ENCODE measurements at regions not wholly inside any gene's neighbourhood (a gene's known extent, or its start where the extent isn't known, plus 50 kb on each side); places are given as distances from the start of the nearest gene placed in this dataset.

DNA sequence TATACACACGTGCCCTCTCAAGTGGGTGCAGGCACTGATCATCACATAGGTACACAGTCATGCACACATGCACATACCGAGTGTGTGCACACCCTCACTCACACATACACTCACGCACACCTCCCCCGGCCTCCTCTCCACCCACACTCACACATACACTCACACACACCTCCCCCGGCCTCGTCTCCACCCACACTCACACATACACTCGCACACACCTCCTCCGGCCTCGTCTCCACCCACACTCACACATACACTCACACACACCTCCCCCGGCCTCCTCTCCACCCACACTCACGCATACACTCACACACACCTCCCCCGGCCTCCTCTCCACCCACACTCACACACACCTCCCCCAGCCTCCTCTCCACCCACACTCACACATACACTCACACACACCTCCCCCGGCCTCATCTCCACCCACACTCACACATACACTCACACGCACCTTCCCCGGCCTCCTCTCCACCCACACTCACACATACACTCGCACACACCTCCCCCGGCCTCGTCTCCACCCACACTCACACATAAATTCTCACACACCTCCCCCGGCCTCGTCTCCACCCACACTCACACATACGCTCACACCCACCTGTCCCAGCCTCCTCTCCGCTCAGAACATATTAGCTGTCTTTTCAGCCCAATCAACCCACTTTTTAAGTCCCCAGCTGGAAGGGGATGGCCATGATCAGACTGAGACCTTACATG, 105.2 kb upstream of the VSTM2B start:
- no peak for DNase-seq (ENCODE audit: low read depth in 4 of 4, low spot score in 2 of 4)

- no peak for DNase-seq (ENCODE audit: low read depth in 4 of 4, low spot score in 2 of 4)
Measured at GRCh38 chr19:29421196-29421545, 104.6 kb upstream of the VSTM2B start.

GRCh38 chr19:29422047-29422446, 103.7 kb upstream of the VSTM2B start:
- no peak for DNase-seq (ENCODE audit: low read depth in 4 of 4, low spot score in 2 of 4)

DNA sequence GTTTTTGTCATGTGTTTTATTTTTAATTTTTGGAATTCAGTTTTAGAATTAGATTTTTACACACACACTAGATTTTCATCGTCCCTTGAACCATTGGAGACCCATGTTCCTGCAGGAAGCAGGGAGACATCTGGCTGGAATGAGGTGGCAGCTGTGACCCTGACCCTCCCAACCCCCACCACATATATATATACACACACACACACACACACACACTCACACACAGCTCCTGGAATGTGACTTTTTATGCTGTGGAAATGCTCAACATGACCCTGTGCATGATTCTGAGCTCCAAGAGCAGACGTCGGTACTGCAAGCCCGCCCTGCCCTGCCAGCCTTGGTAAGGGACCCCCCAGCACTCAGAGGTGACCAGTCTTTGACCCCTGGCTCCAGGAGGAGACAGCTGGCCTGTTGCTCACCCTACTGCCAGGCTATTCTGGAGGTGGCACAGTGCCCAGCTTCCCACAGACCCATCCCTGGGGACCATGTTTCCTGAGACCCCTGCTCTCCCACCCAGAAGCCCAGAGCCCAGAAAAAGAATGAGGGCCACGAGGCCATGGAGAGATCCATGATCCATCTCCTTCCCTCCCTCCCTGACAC, 103.2 kb upstream of the VSTM2B start:
- no peak for DNase-seq (ENCODE audit: low read depth in 4 of 4, low spot score in 2 of 4)

GRCh38 chr19:29428071-29428470, 97.7 kb upstream of the VSTM2B start:
- no peak for DNase-seq (ENCODE audit: low read depth in 4 of 4, low spot score in 2 of 4)

DNA sequence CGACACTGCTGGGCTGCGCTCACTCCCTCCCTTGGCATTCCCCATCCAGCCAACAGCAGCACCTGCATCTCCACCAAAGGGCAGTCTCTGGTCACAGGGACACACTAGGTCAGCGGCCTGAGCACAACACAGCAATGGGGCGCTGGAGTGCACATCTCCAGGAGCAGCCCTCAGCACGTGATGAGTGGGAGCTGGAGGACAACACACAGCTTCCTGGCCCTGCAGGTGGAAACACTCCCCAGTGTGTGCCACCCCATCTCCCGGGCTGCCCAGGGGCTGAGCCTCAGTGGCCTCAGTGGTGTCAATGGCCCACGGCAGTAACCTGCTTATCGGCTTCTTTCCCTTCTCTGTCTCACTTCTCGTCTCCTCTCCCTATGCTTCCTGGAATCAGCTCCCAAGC, 96.8 kb upstream of the VSTM2B start:
- no peak for DNase-seq (ENCODE audit: low read depth in 4 of 4, low spot score in 2 of 4)

- DNase-seq (ENCODE audit: low read depth in 4 of 4, low spot score in 2 of 4), result no peak
Measured at GRCh38 chr19:29429581-29429980, 96.2 kb upstream of the VSTM2B start.

DNA sequence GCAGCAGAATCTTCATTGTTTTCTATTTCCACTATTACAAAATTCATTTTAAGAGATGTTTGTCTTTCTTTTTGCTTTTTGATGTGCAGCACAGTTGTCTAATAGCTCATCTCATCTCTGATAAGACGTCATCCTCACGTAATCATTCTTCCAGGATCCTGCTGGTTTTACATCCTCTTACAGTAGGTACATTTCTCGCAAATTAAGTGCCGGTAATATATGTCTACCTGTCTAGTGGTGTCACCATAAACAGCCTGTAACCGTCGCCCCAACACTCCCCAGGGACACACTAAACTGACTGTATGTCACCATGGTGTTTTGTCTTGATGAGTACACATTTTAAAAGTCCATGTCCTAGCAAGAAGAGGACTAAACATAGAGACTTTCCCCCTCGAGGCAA, 94.5 kb upstream of the VSTM2B start:
- no peak for DNase-seq (ENCODE audit: low read depth in 4 of 4, low spot score in 2 of 4)

DNA sequence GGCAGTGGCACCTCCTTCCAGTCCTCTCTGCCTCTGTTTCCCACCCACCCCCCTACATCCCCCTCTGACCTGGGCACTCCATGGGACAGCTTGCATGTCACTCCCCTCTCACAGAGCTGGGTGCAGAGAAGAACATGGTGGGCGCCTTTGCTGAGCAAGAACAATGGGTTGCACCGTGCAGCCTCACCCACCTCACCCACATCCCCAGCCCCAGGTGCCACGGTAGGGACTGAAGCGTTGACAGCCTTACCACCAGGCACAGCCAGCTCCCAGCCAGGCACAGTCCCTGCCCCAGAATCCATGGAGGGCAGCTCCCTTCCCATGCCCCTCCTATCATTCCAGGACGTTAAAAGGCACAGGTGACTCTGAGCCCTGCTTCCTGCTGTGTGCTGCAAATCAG, 93.1 kb upstream of the VSTM2B start:
- no peak for DNase-seq (ENCODE audit: low read depth in 4 of 4, low spot score in 2 of 4)

GRCh38 chr19:29436591-29437103, 89.1 kb upstream of the VSTM2B start:
- no peak for DNase-seq (ENCODE audit: low read depth in 4 of 4, low spot score in 2 of 4)

- no peak for DNase-seq (ENCODE audit: low read depth in 4 of 4, low spot score in 2 of 4)
Measured at GRCh38 chr19:29439021-29439420, 86.8 kb upstream of the VSTM2B start.

GRCh38 chr19:29439688-29440550, 85.9 kb upstream of the VSTM2B start:
- DNase-seq (ENCODE audit: low read depth in 4 of 4, low spot score in 2 of 4), result no peak

DNA sequence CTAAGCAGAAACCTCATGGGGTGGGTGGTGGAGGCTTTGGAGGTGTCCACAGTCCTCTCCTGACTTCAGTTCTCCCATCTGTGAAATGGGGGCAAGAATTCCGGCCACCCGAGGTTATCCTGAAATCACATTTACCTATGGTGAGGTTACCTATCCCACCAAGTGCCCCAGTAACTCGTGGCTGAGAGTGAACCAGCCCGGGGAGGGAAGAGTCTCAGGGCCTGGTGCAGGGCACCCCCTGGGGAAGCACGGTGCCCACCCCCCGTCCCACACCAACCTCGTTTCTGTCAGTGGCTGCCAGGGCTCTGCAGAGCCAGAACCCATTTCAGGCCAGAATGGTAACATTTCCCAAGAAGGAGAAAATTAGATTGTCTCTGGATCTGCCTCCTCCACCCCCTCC, 83.7 kb upstream of the VSTM2B start:
- no peak for DNase-seq (ENCODE audit: low read depth in 4 of 4, low spot score in 2 of 4)

- no peak for DNase-seq (ENCODE audit: low read depth in 4 of 4, low spot score in 2 of 4)
Measured at GRCh38 chr19:29442910-29443309, 82.9 kb upstream of the VSTM2B start.

DNA sequence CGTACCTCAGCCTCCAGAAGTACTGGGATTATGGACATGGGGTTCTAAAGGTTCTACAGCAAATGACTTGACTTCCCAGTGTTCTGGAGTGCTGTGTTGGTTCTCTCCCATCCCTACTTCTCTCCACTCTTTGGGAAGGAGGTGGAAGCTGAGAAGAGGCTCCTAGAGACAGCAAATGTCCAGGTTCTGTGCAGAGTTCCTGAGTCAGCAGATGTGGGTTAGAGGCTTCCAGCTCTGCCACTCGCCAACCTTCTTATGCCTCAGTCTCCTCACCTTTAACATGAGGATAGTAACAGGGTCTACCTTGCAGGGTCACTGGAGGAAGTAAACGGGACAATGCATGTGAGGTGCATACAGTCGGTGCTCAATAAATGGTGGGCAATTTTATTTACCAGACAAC, 80.5 kb upstream of the VSTM2B start:
- DNase-seq (ENCODE audit: low read depth in 4 of 4, low spot score in 2 of 4), result no peak

DNA sequence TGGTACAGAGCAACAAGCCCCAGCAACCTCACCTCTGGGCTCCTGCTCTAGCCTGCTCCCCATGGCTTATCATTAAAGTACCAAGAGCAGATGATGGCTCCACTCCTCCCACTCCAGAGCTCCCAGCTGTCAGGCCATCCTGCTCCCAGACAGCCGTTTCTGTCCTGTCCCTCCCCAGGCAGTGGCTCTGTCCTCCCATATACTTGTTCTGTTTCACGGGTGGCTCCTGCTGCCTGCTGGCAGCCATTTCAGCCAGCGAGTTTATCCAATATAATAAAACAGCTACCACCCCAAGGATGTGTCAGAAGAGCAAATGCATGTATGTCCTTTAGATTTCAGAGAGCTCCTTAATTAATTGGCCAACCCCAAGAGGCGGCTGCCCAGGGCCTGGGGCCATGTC, 79.4 kb upstream of the VSTM2B start:
- DNase-seq (ENCODE audit: low read depth in 4 of 4, low spot score in 2 of 4), result no peak

DNA sequence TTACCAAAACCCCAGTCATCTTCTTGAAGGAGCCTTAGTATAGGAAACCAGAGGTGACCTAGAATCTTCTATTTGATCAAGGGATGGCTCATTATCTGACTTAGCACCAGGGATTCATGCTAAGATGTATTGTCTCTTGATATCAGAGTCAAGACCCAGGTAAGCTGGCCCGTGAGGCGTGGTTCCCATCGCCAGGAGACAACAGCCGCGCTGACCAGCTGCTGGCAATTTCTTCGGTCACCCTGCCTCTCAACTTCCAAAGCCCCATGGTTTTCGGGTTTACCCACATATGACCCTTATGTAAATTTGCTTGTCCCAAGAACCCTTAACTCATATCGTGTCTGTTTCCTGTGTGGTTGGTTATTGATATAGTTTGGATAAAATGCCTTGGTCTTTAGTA, 77.7 kb upstream of the VSTM2B start:
- DNase-seq (ENCODE audit: low read depth in 4 of 4, low spot score in 2 of 4), result no peak

DNA sequence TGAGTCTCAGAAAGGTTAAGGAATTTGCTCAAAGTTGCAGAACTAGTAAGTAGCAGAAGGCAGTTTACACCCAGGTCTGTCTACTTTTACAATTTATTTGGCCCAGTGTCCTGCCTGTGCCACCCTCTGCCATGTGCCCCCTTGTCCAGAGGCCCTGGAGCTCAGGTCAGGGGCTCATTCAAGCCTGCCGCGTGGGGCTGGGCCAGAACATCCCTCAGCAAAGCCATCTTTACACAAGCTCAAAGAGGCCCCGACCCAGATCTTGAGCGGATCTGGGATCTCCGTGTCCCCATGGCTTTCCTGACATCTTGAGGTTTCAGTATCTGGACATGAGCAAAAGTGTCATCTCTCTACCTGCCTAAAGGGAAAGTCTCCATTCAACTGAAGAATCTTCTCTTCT, 76.4 kb upstream of the VSTM2B start:
- DNase-seq (ENCODE audit: low read depth in 4 of 4, low spot score in 2 of 4), result no peak

GRCh38 chr19:29450306-29450705, 75.5 kb upstream of the VSTM2B start:
- no peak for DNase-seq (ENCODE audit: low read depth in 4 of 4, low spot score in 2 of 4)

- no peak for DNase-seq (ENCODE audit: low read depth in 4 of 4, low spot score in 2 of 4)
Measured at GRCh38 chr19:29450812-29451211, 75.0 kb upstream of the VSTM2B start.

GRCh38 chr19:29454109-29454508, 71.7 kb upstream of the VSTM2B start:
- DNase-seq (ENCODE audit: low read depth in 4 of 4, low spot score in 2 of 4), result no peak

DNA sequence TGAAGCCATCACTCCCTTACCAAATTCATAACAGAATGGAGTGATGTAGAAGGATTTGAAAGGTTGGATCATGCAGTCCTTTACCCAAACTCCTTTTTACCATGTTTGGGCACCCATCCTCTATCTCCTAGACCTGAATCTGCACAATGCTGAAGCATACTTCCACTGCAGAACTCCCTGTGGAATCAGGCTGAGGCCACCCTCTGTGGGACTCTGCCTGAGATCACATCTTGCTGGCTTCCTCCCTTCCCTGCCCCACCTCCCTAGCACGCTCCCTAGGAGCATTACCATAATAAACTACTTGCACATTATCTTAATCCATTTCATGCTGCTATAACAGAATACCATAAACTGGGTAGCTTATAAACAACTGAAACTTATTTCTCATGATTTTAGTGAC, 68.4 kb upstream of the VSTM2B start:
- no peak for DNase-seq (ENCODE audit: low read depth in 4 of 4, low spot score in 2 of 4)
